Naive thymus-derived CD8-positive, alpha-beta T cell (primary cell): ENCODE measurements at regions not wholly inside any gene's neighbourhood (a gene's known extent, or its start where the extent isn't known, plus 50 kb on each side); places are given as distances from the start of the nearest gene placed in this dataset.
A peak's percentile ranks its signal among the peaks of the same experiment; 100 is the strongest.

Experiments
- ATAC-seq, 2 donors: fragments of 150-1000 bp; cut with Tn5 transposase in 1 of 2; sonication (Bioruptor Pico), chemical (Tn5 transposase) in 1 of 2; 1 replicate in 1 of 2; 2 replicates in 1 of 2; pipeline ENCODE4 v1.10.0; 2021; ENCODE audit warnings: mild to moderate bottlenecking in 2 of 2, moderate library complexity in 2 of 2
- POLR2A ChIA-PET: fragments of 350-600 bp; sonication (Branson Sonifier 250); formaldehyde crosslinking; loops from one replicate; lab custom pipeline; 2021; ENCODE audit warnings: antibody characterized with exemption; lab: Charles Lee
- DNase-seq, 10 donors: peaks; one replicate each; pipeline versions ENCODE4 v3.0.0 to v3.0.0-alpha.2; 2020 to 2022
- H3K27ac Mint-ChIP-seq, 10 donors: one replicate each; pipeline ENCODE4 v1.8.0; 2020 to 2022; ENCODE audit warnings: mild to moderate bottlenecking in 10 of 10, mixed read lengths in 10 of 10, moderate library complexity in 4 of 10, inconsistent platforms in 1 of 10
- H3K27me3 Mint-ChIP-seq, 5 donors: one replicate each; pipeline ENCODE4 v1.8.0; 2021 to 2022; ENCODE audit warnings: mixed read lengths in 5 of 5
- H3K36me3 Mint-ChIP-seq, 3 donors: one replicate each; pipeline ENCODE4 v1.8.0; 2020 to 2022; ENCODE audit warnings: mixed read lengths in 3 of 3, mild to moderate bottlenecking in 2 of 3, inconsistent platforms in 1 of 3
- H3K4me1 Mint-ChIP-seq, 4 donors: one replicate each; pipeline ENCODE4 v1.8.0; 2021 to 2022; ENCODE audit warnings: mixed read lengths in 4 of 4
- H3K4me3 Mint-ChIP-seq, 10 donors: one replicate each; pipeline ENCODE4 v1.8.0; 2020 to 2022; ENCODE audit warnings: mild to moderate bottlenecking in 10 of 10, mixed read lengths in 10 of 10, moderate library complexity in 6 of 10, inconsistent platforms in 1 of 10
- H3K9me3 Mint-ChIP-seq, 9 donors: one replicate each; pipeline ENCODE4 v1.8.0; 2020 to 2022; ENCODE audit warnings: mixed read lengths in 9 of 9, mild to moderate bottlenecking in 3 of 9, inconsistent platforms in 1 of 9, moderate library complexity in 1 of 9

GRCh38 chr22:34897126-34897525, 168.8 kb upstream of the ISX start:
- DNase-seq (no peak), ATAC-seq (no peak)
- Mint-ChIP-seq H3K9me3 (peaks cover 0 to 16% (median 0%) of the 10 kb centered on the region in 9 donors), H3K4me1 (no peaks in the 10 kb centered on the region), H3K27ac (no peak overlapping the region), H3K4me3 (no peak overlapping the region), H3K27me3 (peaks cover 4 to 23% (median 14%) of the 10 kb centered on the region in 5 donors), H3K36me3 (no peaks in the 10 kb centered on the region)
- POLR2A ChIA-PET: no interaction called here

- Mint-ChIP-seq H3K27ac (no peak overlapping the region), H3K27me3 (peaks cover 0 to 4% (median 4%) of the 10 kb centered on the region in 5 donors), H3K36me3 (no peaks in the 10 kb centered on the region), H3K9me3 (no peaks in the 10 kb centered on the region), H3K4me3 (no peak overlapping the region), H3K4me1 (no peaks in the 10 kb centered on the region)
- POLR2A ChIA-PET: no interaction called here
- no peak for ATAC-seq
- DNase-seq: no peak
These were observed 163.6 kb upstream of the ISX start for GRCh38 chr22:34902335-34902734.

GRCh38 chr22:34903416-34903815, 162.5 kb upstream of the ISX start:
- DNase-seq: no peak
- H3K27ac Mint-ChIP-seq: no peak overlapping the region
- H3K4me3 Mint-ChIP-seq: no peak overlapping the region

GRCh38 chr22:34904486-34904885, 161.5 kb upstream of the ISX start:
- H3K27me3 Mint-ChIP-seq: peaks cover 0 to 16% (median 4%) of the 10 kb centered on the region in 5 donors
- H3K4me1 Mint-ChIP-seq: no peaks in the 10 kb centered on the region
- DNase-seq (no peak), ATAC-seq (no peak)
- H3K9me3 Mint-ChIP-seq: peaks cover 0 to 10% (median 0%) of the 10 kb centered on the region in 9 donors
- H3K4me3 Mint-ChIP-seq: no peak overlapping the region
- no peak overlapping the region for H3K27ac Mint-ChIP-seq
- POLR2A ChIA-PET: no interaction called here
- no peaks in the 10 kb centered on the region for H3K36me3 Mint-ChIP-seq

More at GRCh38 chr22:34903416-34903815, 162.5 kb upstream of the ISX start:
- no peaks in the 10 kb centered on the region for H3K4me1 Mint-ChIP-seq
- peaks cover 0 to 3% (median 0%) of the 10 kb centered on the region in 9 donors for H3K9me3 Mint-ChIP-seq
- peaks cover 0 to 6% (median 4%) of the 10 kb centered on the region in 5 donors for H3K27me3 Mint-ChIP-seq
- H3K36me3 Mint-ChIP-seq: no peaks in the 10 kb centered on the region
- POLR2A ChIA-PET: no interaction called here
- no peak for ATAC-seq

GRCh38 chr22:34913826-34914225, 152.1 kb upstream of the ISX start:
- no peak for DNase-seq
- H3K27ac Mint-ChIP-seq: no peak overlapping the region
- H3K27me3 Mint-ChIP-seq: peaks cover 0 to 46% (median 9%) of the 10 kb centered on the region in 5 donors
- ATAC-seq: no peak
- peaks cover 0 to 1% (median 0%) of the 10 kb centered on the region in 4 donors for H3K4me1 Mint-ChIP-seq
- H3K4me3 Mint-ChIP-seq: no peak overlapping the region
- H3K9me3 Mint-ChIP-seq: peaks cover 0 to 6% (median 0%) of the 10 kb centered on the region in 9 donors
- POLR2A ChIA-PET: no interaction called here
- no peaks in the 10 kb centered on the region for H3K36me3 Mint-ChIP-seq

- ATAC-seq (no peak), DNase-seq (no peak)
- Mint-ChIP-seq H3K36me3 (no peaks in the 10 kb centered on the region), H3K4me3 (no peak overlapping the region), H3K4me1 (peaks cover 0 to 1% (median 0%) of the 10 kb centered on the region in 4 donors), H3K9me3 (no peaks in the 10 kb centered on the region), H3K27ac (no peak overlapping the region), H3K27me3 (peaks cover 0 to 44% (median 7%) of the 10 kb centered on the region in 5 donors)
- POLR2A ChIA-PET: no interaction called here
These were observed 151.1 kb upstream of the ISX start for GRCh38 chr22:34914846-34915245.

GRCh38 chr22:34917239-34917638, 148.7 kb upstream of the ISX start:
- H3K4me1 Mint-ChIP-seq: peaks cover 0 to 1% (median 0%) of the 10 kb centered on the region in 4 donors
- H3K9me3 Mint-ChIP-seq: peaks cover 0 to 9% (median 0%) of the 10 kb centered on the region in 9 donors
- H3K27me3 Mint-ChIP-seq: peaks cover 1 to 43% (median 7%) of the 10 kb centered on the region in 5 donors
- POLR2A ChIA-PET: no interaction called here
- DNase-seq (no peak), ATAC-seq (no peak)
- no peaks in the 10 kb centered on the region for H3K36me3 Mint-ChIP-seq
- H3K27ac Mint-ChIP-seq: peak overlapping the region in 1 of 10 donors; percentile 45
- H3K4me3 Mint-ChIP-seq: no peak overlapping the region

- ATAC-seq (no peak), DNase-seq (no peak)
- peaks cover 0 to 4% (median 2%) of the 10 kb centered on the region in 3 donors for H3K36me3 Mint-ChIP-seq
- H3K4me1 Mint-ChIP-seq: peaks cover 0 to 3% (median 0%) of the 10 kb centered on the region in 4 donors
- H3K4me3 Mint-ChIP-seq: no peak overlapping the region
- peaks cover 0 to 10% (median under 1%) of the 10 kb centered on the region in 9 donors for H3K9me3 Mint-ChIP-seq
- peaks cover 0 to 23% (median 7%) of the 10 kb centered on the region in 5 donors for H3K27me3 Mint-ChIP-seq
- no peak overlapping the region for H3K27ac Mint-ChIP-seq
- POLR2A ChIA-PET: no interaction called here
These were observed 134.9 kb upstream of the ISX start for GRCh38 chr22:34931026-34931425.

GRCh38 chr22:34934261-34934660, 131.7 kb upstream of the ISX start:
- Mint-ChIP-seq H3K9me3 (peaks cover 0 to 29% (median 4%) of the 10 kb centered on the region in 9 donors), H3K36me3 (peaks cover 0 to 5% (median 0%) of the 10 kb centered on the region in 3 donors), H3K4me1 (peaks cover 0 to 3% (median 0%) of the 10 kb centered on the region in 4 donors), H3K4me3 (no peak overlapping the region), H3K27ac (no peak overlapping the region), H3K27me3 (peaks cover 0 to 31% (median 8%) of the 10 kb centered on the region in 5 donors)
- DNase-seq (no peak), ATAC-seq (no peak)
- POLR2A ChIA-PET: no interaction called here

GRCh38 chr22:34943830-34944229, 122.1 kb upstream of the ISX start:
- Mint-ChIP-seq H3K27ac (no peak overlapping the region), H3K9me3 (peaks cover 0 to 26% (median 4%) of the 10 kb centered on the region in 9 donors), H3K4me1 (peaks cover 0 to 2% (median 0%) of the 10 kb centered on the region in 4 donors), H3K36me3 (peaks cover 0 to 4% (median 0%) of the 10 kb centered on the region in 3 donors), H3K4me3 (no peak overlapping the region), H3K27me3 (peaks cover 3 to 28% (median 8%) of the 10 kb centered on the region in 5 donors)
- DNase-seq (no peak), ATAC-seq (no peak)
- POLR2A ChIA-PET: no interaction called here

GRCh38 chr22:34946339-34946985, 119.5 kb upstream of the ISX start:
- Mint-ChIP-seq H3K27me3 (peaks cover 3 to 18% (median 4%) of the 10 kb centered on the region in 5 donors), H3K4me1 (peaks cover 0 to 2% (median 0%) of the 10 kb centered on the region in 4 donors), H3K27ac (peak overlapping the region in 1 of 10 donors; percentile 15), H3K36me3 (no peaks in the 10 kb centered on the region), H3K4me3 (no peak overlapping the region), H3K9me3 (peaks cover 0 to 2% (median 0%) of the 10 kb centered on the region in 9 donors)
- no peak for DNase-seq
- POLR2A ChIA-PET: no interaction called here
- no peak for ATAC-seq

GRCh38 chr22:34950489-34950888, 115.5 kb upstream of the ISX start:
- ATAC-seq (no peak), DNase-seq (no peak)
- H3K9me3 Mint-ChIP-seq: peaks cover 0 to 2% (median 0%) of the 10 kb centered on the region in 9 donors
- no peaks in the 10 kb centered on the region for H3K36me3 Mint-ChIP-seq
- peaks cover 0 to 2% (median 0%) of the 10 kb centered on the region in 4 donors for H3K4me1 Mint-ChIP-seq
- POLR2A ChIA-PET: no interaction called here
- no peak overlapping the region for H3K4me3 Mint-ChIP-seq
- peaks cover 0 to 12% (median 5%) of the 10 kb centered on the region in 5 donors for H3K27me3 Mint-ChIP-seq
- no peak overlapping the region for H3K27ac Mint-ChIP-seq

- no peak for DNase-seq
- Mint-ChIP-seq H3K9me3 (peaks cover 0 to 2% (median 0%) of the 10 kb centered on the region in 9 donors), H3K4me3 (no peak overlapping the region), H3K27ac (no peak overlapping the region), H3K4me1 (peaks cover 0 to 2% (median 0%) of the 10 kb centered on the region in 4 donors), H3K27me3 (peaks cover 0 to 12% (median 5%) of the 10 kb centered on the region in 5 donors), H3K36me3 (no peaks in the 10 kb centered on the region)
- POLR2A ChIA-PET: no interaction called here
- no peak for ATAC-seq
These were observed 114.7 kb upstream of the ISX start for GRCh38 chr22:34951212-34951611.
